ENCODE measurements at regions not wholly inside any gene's neighbourhood (a gene's known extent, or its start where the extent isn't known, plus 50 kb on each side); places are given as distances from the start of the nearest gene placed in this dataset.
"Not testable (repeated sequence)": the region's sequence is repeated elsewhere in the genome, so short reads cannot be mapped to it uniquely, and the experiment has no call there.

- Histone ChIP-seq H3K4me1 (ENCODE audit: low read length) (peaks cover 5% of the 10 kb centered on the region), H3K9me2 (replicated peaks; ENCODE audit: insufficient read depth, low read length) (no peaks in the 10 kb centered on the region), H3K79me2 (ENCODE audit: low read length) (no peaks in the 10 kb centered on the region), H2AFZ (ENCODE audit: low read length) (no peak overlapping the region), H4K20me1 (ENCODE audit: insufficient read depth, low read depth, low read length) (no peaks in the 10 kb centered on the region), H3K36me3 (ENCODE audit: insufficient read depth, low read length) (no peaks in the 10 kb centered on the region), H3K9ac (ENCODE audit: low read length) (no peak overlapping the region), H3K4me3 (ENCODE audit: low read length) (no peak overlapping the region), H3K4me2 (ENCODE audit: low read depth, low read length, poor library complexity, severe bottlenecking) (no peak overlapping the region), H3K27ac (ENCODE audit: low read length) (no peak overlapping the region), H3K9me3 (ENCODE audit: low read length) (no peaks in the 10 kb centered on the region), H3K27me3 (ENCODE audit: low read length) (no peaks in the 10 kb centered on the region; the same call in 1 of the 2 replicates)
- DNase-seq = no peak
Observed at GRCh38 chr13:73168226-73168952, 109.6 kb downstream of the KLF5 start.

GRCh38 chr13:73167028-73167820, 108.4 kb downstream of the KLF5 start:
- DNase-seq = no peak
- Histone ChIP-seq H3K4me2 (ENCODE audit: low read depth, low read length, poor library complexity, severe bottlenecking) (no peak overlapping the region), H3K4me1 (ENCODE audit: low read length) (peaks cover 5% of the 10 kb centered on the region)

GRCh38 chr13:73166204-73166603, 107.4 kb downstream of the KLF5 start:
- no peak overlapping the region for H3K27ac ChIP-seq (ENCODE audit: low read length)
- H4K20me1 ChIP-seq (ENCODE audit: insufficient read depth, low read depth, low read length) = no peaks in the 10 kb centered on the region
- H3K9me3 ChIP-seq (ENCODE audit: low read length) = no peaks in the 10 kb centered on the region
- no peaks in the 10 kb centered on the region; the same call in 1 of the 2 replicates for H3K27me3 ChIP-seq (ENCODE audit: low read length)
- no peak overlapping the region for H2AFZ ChIP-seq (ENCODE audit: low read length)
- H3K4me2 ChIP-seq (ENCODE audit: low read depth, low read length, poor library complexity, severe bottlenecking) = no peak overlapping the region
- H3K9me2 ChIP-seq (replicated peaks; ENCODE audit: insufficient read depth, low read length) = no peaks in the 10 kb centered on the region
- H3K4me1 ChIP-seq (ENCODE audit: low read length) = peaks cover 5% of the 10 kb centered on the region
- no peak overlapping the region for H3K9ac ChIP-seq (ENCODE audit: low read length)
- H3K4me3 ChIP-seq (ENCODE audit: low read length) = no peak overlapping the region
- no peak for DNase-seq
- no peaks in the 10 kb centered on the region for H3K36me3 ChIP-seq (ENCODE audit: insufficient read depth, low read length)
- H3K79me2 ChIP-seq (ENCODE audit: low read length) = no peaks in the 10 kb centered on the region

More at GRCh38 chr13:73167028-73167820, 108.4 kb downstream of the KLF5 start:
- Histone ChIP-seq H2AFZ (ENCODE audit: low read length) (no peak overlapping the region), H3K36me3 (ENCODE audit: insufficient read depth, low read length) (no peaks in the 10 kb centered on the region), H3K4me3 (ENCODE audit: low read length) (no peak overlapping the region), H3K27me3 (ENCODE audit: low read length) (no peaks in the 10 kb centered on the region; the same call in 1 of the 2 replicates), H3K9ac (ENCODE audit: low read length) (no peak overlapping the region), H3K9me3 (ENCODE audit: low read length) (no peaks in the 10 kb centered on the region), H4K20me1 (ENCODE audit: insufficient read depth, low read depth, low read length) (no peaks in the 10 kb centered on the region), H3K27ac (ENCODE audit: low read length) (no peak overlapping the region), H3K9me2 (replicated peaks; ENCODE audit: insufficient read depth, low read length) (no peaks in the 10 kb centered on the region), H3K79me2 (ENCODE audit: low read length) (no peaks in the 10 kb centered on the region)

GRCh38 chr13:73162912-73163911, 104.4 kb downstream of the KLF5 start:
- H3K4me1 ChIP-seq (ENCODE audit: low read length) = no peaks in the 10 kb centered on the region
- no peak overlapping the region for H3K4me2 ChIP-seq (ENCODE audit: low read depth, low read length, poor library complexity, severe bottlenecking)
- no peaks in the 10 kb centered on the region for H3K36me3 ChIP-seq (ENCODE audit: insufficient read depth, low read length)
- H2AFZ ChIP-seq (ENCODE audit: low read length) = no peak overlapping the region
- no peak for DNase-seq
- H3K4me3 ChIP-seq (ENCODE audit: low read length) = no peak overlapping the region
- H3K27ac ChIP-seq (ENCODE audit: low read length) = no peak overlapping the region
- no peaks in the 10 kb centered on the region for H3K27me3 ChIP-seq (ENCODE audit: low read length)
- no peak overlapping the region for H3K9ac ChIP-seq (ENCODE audit: low read length)
- no peaks in the 10 kb centered on the region for H3K79me2 ChIP-seq (ENCODE audit: low read length)
- no peaks in the 10 kb centered on the region for H4K20me1 ChIP-seq (ENCODE audit: insufficient read depth, low read depth, low read length)
- H3K9me2 ChIP-seq (replicated peaks; ENCODE audit: insufficient read depth, low read length) = no peaks in the 10 kb centered on the region
- H3K9me3 ChIP-seq (ENCODE audit: low read length) = no peaks in the 10 kb centered on the region

GRCh38 chr13:73160371-73161031, 101.7 kb downstream of the KLF5 start:
- not testable (repeated sequence) for H3K27ac ChIP-seq (ENCODE audit: low read length); H4K20me1 ChIP-seq (ENCODE audit: insufficient read depth, low read depth, low read length); H3K79me2 ChIP-seq (ENCODE audit: low read length); H3K36me3 ChIP-seq (ENCODE audit: insufficient read depth, low read length); H3K4me2 ChIP-seq (ENCODE audit: low read depth, low read length, poor library complexity, severe bottlenecking); H3K9me2 ChIP-seq (replicated peaks; ENCODE audit: insufficient read depth, low read length); H3K27me3 ChIP-seq (ENCODE audit: low read length); H3K9me3 ChIP-seq (ENCODE audit: low read length); H3K4me1 ChIP-seq (ENCODE audit: low read length); H3K4me3 ChIP-seq (ENCODE audit: low read length); H2AFZ ChIP-seq (ENCODE audit: low read length); H3K9ac ChIP-seq (ENCODE audit: low read length); DNase-seq

GRCh38 chr13:73158851-73159250, 100.0 kb downstream of the KLF5 start:
- H3K4me3 ChIP-seq (ENCODE audit: low read length) = no peak overlapping the region
- H3K27ac ChIP-seq (ENCODE audit: low read length) = no peak overlapping the region
- H3K9ac ChIP-seq (ENCODE audit: low read length) = no peak overlapping the region
- no peaks in the 10 kb centered on the region for H3K36me3 ChIP-seq (ENCODE audit: insufficient read depth, low read length)
- no peak for DNase-seq
- no peaks in the 10 kb centered on the region for H4K20me1 ChIP-seq (ENCODE audit: insufficient read depth, low read depth, low read length)
- no peaks in the 10 kb centered on the region for H3K4me1 ChIP-seq (ENCODE audit: low read length)
- no peaks in the 10 kb centered on the region for H3K79me2 ChIP-seq (ENCODE audit: low read length)
- H2AFZ ChIP-seq (ENCODE audit: low read length) = no peak overlapping the region
- no peaks in the 10 kb centered on the region for H3K9me2 ChIP-seq (replicated peaks; ENCODE audit: insufficient read depth, low read length)
- H3K27me3 ChIP-seq (ENCODE audit: low read length) = no peaks in the 10 kb centered on the region
- no peak overlapping the region for H3K4me2 ChIP-seq (ENCODE audit: low read depth, low read length, poor library complexity, severe bottlenecking)
- no peaks in the 10 kb centered on the region for H3K9me3 ChIP-seq (ENCODE audit: low read length)

GRCh38 chr13:73157031-73157430, 98.2 kb downstream of the KLF5 start:
- DNase-seq = no peak

More at GRCh38 chr13:73157031-73157430, 98.2 kb downstream of the KLF5 start:
- Histone ChIP-seq H2AFZ (ENCODE audit: low read length) (no peak overlapping the region), H3K27me3 (ENCODE audit: low read length) (no peaks in the 10 kb centered on the region), H3K27ac (ENCODE audit: low read length) (no peak overlapping the region), H3K9ac (ENCODE audit: low read length) (no peak overlapping the region), H3K4me1 (ENCODE audit: low read length) (no peaks in the 10 kb centered on the region), H3K79me2 (ENCODE audit: low read length) (no peaks in the 10 kb centered on the region), H3K4me3 (ENCODE audit: low read length) (no peak overlapping the region), H3K9me2 (replicated peaks; ENCODE audit: insufficient read depth, low read length) (no peaks in the 10 kb centered on the region), H3K9me3 (ENCODE audit: low read length) (no peaks in the 10 kb centered on the region), H3K36me3 (ENCODE audit: insufficient read depth, low read length) (no peaks in the 10 kb centered on the region), H3K4me2 (ENCODE audit: low read depth, low read length, poor library complexity, severe bottlenecking) (no peak overlapping the region), H4K20me1 (ENCODE audit: insufficient read depth, low read depth, low read length) (no peaks in the 10 kb centered on the region)
